ENCODE measurements at regions not wholly inside any gene's neighbourhood (a gene's known extent, or its start where the extent isn't known, plus 50 kb on each side); places are given as distances from the start of the nearest gene placed in this dataset.
"Not testable (repeated sequence)": the region's sequence is repeated elsewhere in the genome, so short reads cannot be mapped to it uniquely, and the experiment has no call there.

DNA sequence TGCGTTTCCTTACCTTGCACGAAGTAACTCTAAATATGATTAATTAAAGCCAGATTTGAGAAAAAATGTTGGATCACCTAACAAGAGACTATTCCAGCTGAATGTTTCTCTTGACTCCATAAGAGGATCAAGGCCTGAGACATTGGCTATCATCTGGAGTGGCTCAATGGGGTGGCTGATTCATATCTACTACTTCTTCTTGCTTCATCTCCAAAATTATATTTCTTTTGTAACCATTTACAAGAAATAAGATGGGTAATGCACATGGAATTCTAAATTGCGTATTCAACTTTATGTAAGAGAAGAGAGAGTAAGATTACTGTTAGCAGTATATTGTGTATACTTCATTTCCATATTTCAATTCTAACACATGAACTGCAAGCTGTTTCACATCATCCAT, 819.0 kb upstream of the EYS start:
- no peak overlapping the region for H3K4me3 ChIP-seq (replicated peaks; ENCODE audit: low read depth, low read length)
- DNase-seq (ENCODE audit: low read depth), result no peak

DNA sequence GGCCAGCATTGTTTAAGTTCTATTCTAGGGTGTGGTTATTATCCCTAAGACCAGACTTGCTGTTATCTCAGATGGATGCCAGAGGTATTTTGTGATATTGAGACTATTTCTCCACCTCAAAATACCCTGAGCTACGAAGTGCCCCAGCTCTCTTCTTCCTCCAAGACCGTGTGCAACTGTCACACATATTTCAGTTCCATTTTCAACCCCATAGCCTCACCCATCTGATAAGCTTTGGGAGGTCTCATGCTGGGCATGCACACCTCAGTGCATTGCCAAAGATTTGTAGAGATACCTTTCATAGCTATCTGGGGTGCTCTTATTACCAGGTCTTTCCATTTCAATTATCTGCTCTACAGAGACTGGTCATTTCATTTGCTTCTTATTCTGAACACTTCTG, 815.8 kb upstream of the EYS start:
- TF ChIP-seq, protein P1, sequence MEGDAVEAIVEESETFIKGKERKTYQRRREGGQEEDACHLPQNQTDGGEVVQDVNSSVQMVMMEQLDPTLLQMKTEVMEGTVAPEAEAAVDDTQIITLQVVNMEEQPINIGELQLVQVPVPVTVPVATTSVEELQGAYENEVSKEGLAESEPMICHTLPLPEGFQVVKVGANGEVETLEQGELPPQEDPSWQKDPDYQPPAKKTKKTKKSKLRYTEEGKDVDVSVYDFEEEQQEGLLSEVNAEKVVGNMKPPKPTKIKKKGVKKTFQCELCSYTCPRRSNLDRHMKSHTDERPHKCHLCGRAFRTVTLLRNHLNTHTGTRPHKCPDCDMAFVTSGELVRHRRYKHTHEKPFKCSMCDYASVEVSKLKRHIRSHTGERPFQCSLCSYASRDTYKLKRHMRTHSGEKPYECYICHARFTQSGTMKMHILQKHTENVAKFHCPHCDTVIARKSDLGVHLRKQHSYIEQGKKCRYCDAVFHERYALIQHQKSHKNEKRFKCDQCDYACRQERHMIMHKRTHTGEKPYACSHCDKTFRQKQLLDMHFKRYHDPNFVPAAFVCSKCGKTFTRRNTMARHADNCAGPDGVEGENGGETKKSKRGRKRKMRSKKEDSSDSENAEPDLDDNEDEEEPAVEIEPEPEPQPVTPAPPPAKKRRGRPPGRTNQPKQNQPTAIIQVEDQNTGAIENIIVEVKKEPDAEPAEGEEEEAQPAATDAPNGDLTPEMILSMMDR (IDR thresholded peaks at IDR 0.05; ENCODE audit: low read length, missing control alignments), result no peak
- DNase-seq (ENCODE audit: low read depth), result no peak
- no peak overlapping the region for H3K4me3 ChIP-seq (replicated peaks; ENCODE audit: low read depth, low read length)

More for the DNA sequence above, 819.0 kb upstream of the EYS start:
- TF ChIP-seq, protein P1 (IDR thresholded peaks at IDR 0.05; ENCODE audit: low read length, missing control alignments), result no peak

DNA sequence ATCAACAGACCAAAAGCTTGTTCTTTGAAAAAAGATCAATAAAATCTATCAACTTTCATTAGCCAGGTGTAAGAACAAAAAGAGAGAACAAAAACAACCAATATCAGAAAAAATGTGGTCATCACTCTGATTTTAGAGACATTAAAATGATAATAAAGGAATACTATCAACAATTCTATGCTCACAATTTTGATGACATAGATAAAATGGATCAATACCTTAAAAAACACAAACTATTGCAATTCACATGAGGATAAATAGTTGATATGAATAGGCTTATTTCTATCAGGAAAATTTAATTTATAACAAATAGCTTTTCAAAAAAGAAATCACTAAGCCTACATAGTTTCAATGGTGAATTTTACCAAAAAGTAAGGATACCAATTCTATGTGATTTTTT, 809.4 kb upstream of the EYS start:
- TF ChIP-seq, protein P1 (IDR thresholded peaks at IDR 0.05; ENCODE audit: low read length, missing control alignments), result no peak
- DNase-seq (ENCODE audit: low read depth), result no peak
- no peak overlapping the region for H3K4me3 ChIP-seq (replicated peaks; ENCODE audit: low read depth, low read length)

DNA sequence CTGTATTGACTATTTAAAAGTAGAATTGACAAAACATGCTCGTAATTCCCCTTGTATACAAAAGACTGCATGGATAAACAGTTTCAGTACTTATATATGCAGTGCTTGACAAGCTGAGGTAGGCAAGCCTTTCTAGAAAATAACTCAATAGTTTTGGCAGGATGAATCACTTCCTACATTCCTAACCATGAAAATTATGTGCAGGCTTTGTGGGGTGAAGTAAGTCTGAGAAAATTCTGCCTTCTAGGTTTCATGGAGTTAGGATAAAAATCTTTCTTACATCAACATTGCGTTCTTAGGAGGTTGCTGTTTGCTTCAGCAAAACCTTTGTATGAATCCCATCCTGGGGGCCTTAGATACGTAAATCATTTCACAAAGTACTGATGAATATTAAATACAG, 801.4 kb upstream of the EYS start:
- TF ChIP-seq, protein P1 (IDR thresholded peaks at IDR 0.05; ENCODE audit: low read length, missing control alignments), result no peak
- no peak overlapping the region for H3K4me3 ChIP-seq (replicated peaks; ENCODE audit: low read depth, low read length)
- peak; percentile 22 for DNase-seq (ENCODE audit: low read depth)

DNA sequence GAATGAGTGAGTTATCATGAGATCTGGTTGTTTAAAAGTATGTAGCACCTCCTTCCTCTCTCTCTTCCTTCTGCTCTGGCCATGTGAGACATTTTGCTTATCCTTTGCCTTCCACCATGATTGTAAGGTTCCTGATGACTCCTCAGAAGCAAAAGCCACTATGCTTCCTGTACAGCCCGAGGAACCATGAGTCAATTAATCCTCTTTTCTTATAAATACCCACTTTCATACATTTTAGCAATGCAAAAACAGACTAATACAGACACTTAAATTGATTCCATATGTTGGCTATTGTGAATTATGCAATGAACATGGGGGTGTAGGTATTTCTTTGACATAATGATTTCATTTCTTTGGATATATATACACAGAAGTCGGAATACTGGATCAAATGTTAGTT, 792.8 kb upstream of the EYS start:
- no peak overlapping the region for H3K4me3 ChIP-seq (replicated peaks; ENCODE audit: low read depth, low read length)
- TF ChIP-seq, protein P1 (IDR thresholded peaks at IDR 0.05; ENCODE audit: low read length, missing control alignments), result no peak
- no peak for DNase-seq (ENCODE audit: low read depth)

DNA sequence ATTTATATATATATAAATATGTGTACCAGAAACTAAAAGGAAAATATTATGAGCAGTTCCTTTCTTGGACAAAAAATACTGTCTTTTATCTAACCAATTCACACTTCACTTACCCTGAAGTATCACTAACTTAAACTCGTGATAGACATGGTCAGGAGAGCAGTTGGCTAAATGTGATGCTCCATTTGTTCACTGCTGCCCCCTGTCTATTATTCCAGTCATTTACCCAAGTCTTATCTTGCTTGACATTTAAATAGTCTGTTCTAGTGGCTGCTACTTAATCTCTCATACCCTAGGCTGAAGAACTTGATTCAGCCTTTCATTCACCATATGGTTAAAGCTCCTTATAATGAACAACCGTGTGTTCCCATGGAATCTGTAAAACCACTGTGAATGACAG, 789.6 kb upstream of the EYS start:
- peak; percentile 10 for DNase-seq (ENCODE audit: low read depth)
- TF ChIP-seq, protein P1 (IDR thresholded peaks at IDR 0.05; ENCODE audit: low read length, missing control alignments), result peak; percentile 25
- no peak overlapping the region for H3K4me3 ChIP-seq (replicated peaks; ENCODE audit: low read depth, low read length)

DNA sequence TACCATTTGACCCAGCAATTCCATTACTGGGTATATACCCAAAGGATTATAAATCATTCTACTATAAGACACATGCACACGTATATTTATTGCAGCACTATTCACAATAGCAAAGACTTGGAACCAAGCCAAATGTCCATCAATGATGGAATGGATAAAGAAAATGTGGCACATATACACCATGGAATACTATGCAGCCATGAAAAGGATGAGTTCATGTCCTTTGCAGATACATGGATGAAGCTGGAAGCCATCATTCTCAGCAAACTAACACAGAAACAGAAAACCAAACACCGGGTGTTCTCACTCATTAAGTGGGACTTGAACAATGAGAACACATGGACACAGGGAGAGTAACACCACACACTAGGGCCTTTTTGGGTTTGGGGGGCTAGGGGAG, 787.6 kb upstream of the EYS start:
- not testable (repeated sequence) for DNase-seq (ENCODE audit: low read depth); H3K4me3 ChIP-seq (replicated peaks; ENCODE audit: low read depth, low read length)

Data from fibroblast of pulmonary artery (primary cell).